Thoracic aorta (tissue), 2 donors: ENCODE measurements at regions not wholly inside any gene's neighbourhood (a gene's known extent, or its start where the extent isn't known, plus 50 kb on each side); places are given as distances from the start of the nearest gene placed in this dataset.

Source experiments
- ATAC-seq: fragments of 150-250 bp; one replicate; pipeline ENCODE4 v1.8.0; 2017; ENCODE audit warnings: low read depth; ENCODE audit not compliant: insufficient number of reproducible peaks, low FRiP score
- DNase-seq: peaks from one replicate; pipeline ENCODE4 v3.0.0-alpha.2; 2020; ENCODE audit warnings: low spot score
- H3K27ac ChIP-seq, 2 donors: fragments of 200-600 bp; sonication (generic); 1 replicate in 1 of 2; 2 replicates in 1 of 2; pipeline ENCODE4 v1.5.1; 2016; ENCODE audit warnings: mild to moderate bottlenecking in 2 of 2, moderate library complexity in 2 of 2
- H3K27me3 ChIP-seq: fragments of 200-600 bp; sonication (generic); replicated peaks from 2 replicates; pipeline ENCODE4 v1.6.0; 2016; ENCODE audit warnings: mild to moderate bottlenecking; ENCODE audit not compliant: insufficient read depth
- H3K36me3 ChIP-seq: fragments of 200-600 bp; sonication (generic); one replicate; pipeline ENCODE4 v1.5.1; 2016
- H3K4me1 ChIP-seq, 2 donors: fragments of 200-600 bp; sonication (generic); 1 replicate in 1 of 2; 2 replicates in 1 of 2; pipeline versions ENCODE4 v1.5.1 to v1.6.0; 2016; ENCODE audit warnings: low read depth in 2 of 2, mild to moderate bottlenecking in 1 of 2; ENCODE audit not compliant: control insufficient read depth in 1 of 2
- H3K4me3 ChIP-seq: fragments of 200-600 bp; sonication (generic); 2 replicates; pipeline ENCODE4 v1.5.1; 2016; ENCODE audit warnings: mild to moderate bottlenecking
- H3K9me3 ChIP-seq: fragments of 200-600 bp; sonication (generic); 2 replicates; pipeline ENCODE4 v1.5.1; 2016
- TF ChIP-seq, protein P1 (sequence below): fragments of 200-600 bp; sonication (generic); IDR thresholded peaks from one replicate; pipeline ENCODE4 v1.5.1; 2019; ENCODE audit warnings: antibody characterized with exemption

DNA sequence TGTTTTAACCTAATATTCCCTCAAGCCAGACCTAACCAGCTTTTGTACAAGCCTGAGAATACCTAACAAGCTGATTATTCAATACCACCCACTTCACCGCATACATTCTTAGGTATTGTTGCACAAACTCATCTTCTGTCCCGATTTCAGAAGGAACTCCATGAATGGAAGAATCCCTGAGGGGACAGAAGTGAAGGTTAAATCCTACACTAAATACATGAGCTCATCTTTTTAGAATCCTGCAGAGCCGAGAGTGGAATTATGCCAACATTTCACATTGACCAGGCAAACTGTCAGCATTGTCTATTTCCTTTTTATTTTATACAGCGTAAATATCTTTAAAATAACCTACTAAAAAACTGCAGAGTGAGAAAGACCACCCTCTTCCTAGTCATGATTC is 140.7 kb upstream of the PRICKLE1 start:
- Histone ChIP-seq H3K36me3 (no peaks in the 10 kb centered on the region), H3K27me3 (no peaks in the 10 kb centered on the region), H3K4me3 (no peak overlapping the region), H3K4me1 (peaks cover 0 to under 1% of the 10 kb centered on the region in 2 donors), H3K9me3 (no peaks in the 10 kb centered on the region), H3K27ac (no peak overlapping the region)
- ATAC-seq = no peak
- TF ChIP-seq, protein P1, sequence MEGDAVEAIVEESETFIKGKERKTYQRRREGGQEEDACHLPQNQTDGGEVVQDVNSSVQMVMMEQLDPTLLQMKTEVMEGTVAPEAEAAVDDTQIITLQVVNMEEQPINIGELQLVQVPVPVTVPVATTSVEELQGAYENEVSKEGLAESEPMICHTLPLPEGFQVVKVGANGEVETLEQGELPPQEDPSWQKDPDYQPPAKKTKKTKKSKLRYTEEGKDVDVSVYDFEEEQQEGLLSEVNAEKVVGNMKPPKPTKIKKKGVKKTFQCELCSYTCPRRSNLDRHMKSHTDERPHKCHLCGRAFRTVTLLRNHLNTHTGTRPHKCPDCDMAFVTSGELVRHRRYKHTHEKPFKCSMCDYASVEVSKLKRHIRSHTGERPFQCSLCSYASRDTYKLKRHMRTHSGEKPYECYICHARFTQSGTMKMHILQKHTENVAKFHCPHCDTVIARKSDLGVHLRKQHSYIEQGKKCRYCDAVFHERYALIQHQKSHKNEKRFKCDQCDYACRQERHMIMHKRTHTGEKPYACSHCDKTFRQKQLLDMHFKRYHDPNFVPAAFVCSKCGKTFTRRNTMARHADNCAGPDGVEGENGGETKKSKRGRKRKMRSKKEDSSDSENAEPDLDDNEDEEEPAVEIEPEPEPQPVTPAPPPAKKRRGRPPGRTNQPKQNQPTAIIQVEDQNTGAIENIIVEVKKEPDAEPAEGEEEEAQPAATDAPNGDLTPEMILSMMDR = no peak
- no peak for DNase-seq

DNA sequence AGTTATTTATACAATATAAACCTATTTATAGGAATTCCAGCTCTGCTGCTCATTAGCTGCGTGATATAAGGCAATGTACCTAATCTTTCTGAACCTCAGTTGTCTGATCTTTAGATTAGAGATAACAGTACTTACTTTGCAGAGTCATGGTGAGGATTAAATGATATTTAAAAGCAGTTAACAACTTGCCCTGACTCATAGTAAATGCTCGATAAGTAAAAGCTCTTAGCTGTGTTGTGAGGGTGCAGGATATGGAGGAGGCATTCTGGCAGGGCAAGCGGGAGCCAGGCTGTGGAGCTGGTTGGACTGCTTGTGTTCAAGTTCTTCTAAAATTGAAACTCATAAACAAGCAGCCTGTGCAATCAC is 140.0 kb upstream of the PRICKLE1 start:
- Histone ChIP-seq H3K4me3 (no peak overlapping the region), H3K4me1 (no peaks in the 10 kb centered on the region), H3K27ac (no peak overlapping the region), H3K9me3 (no peaks in the 10 kb centered on the region), H3K27me3 (no peaks in the 10 kb centered on the region), H3K36me3 (no peaks in the 10 kb centered on the region)
- ATAC-seq (no peak), DNase-seq (no peak)
- TF ChIP-seq, protein P1 = no peak

DNA sequence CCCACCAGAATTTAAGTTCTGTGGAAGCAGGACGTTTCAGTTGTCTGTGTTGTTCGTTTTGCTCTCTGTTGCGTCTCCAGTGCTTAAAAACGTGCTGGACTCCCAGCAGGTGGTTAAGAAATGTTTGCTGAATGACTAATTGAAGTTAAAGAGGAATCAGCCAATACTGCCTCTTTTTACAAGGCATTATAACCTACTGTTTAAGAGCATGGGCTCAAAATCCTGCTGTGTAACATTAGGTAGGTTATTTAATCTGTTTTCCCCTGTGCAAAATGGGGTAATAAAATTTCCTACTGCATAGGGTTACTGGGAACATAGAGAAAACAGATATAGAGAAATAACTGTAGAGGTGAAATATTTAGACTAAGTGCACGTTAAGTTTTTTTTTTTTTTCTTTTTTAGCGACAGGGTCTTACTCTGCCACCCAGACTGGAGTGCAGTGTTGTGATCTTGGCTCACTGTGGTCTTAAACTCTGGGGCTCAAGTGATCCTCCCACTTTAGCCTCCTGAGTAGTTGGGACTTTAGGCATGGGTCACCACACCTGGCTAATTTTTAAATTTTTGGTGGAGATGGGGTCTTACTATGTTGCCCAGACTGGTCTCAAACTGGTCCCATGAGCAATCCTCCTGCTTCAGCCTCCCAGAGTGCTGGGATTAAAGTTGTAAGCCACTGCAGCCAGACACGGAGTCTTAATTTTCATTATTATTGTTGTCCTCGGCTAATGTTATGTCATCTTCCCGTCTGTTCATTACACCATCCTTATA is 139.4 kb upstream of the PRICKLE1 start:
- H3K36me3 ChIP-seq = no peaks in the 10 kb centered on the region
- no peak for DNase-seq
- no peak overlapping the region for H3K27ac ChIP-seq
- H3K4me3 ChIP-seq = no peak overlapping the region
- H3K27me3 ChIP-seq = no peaks in the 10 kb centered on the region
- H3K9me3 ChIP-seq = no peaks in the 10 kb centered on the region
- TF ChIP-seq, protein P1 = no peak
- ATAC-seq = no peak
- H3K4me1 ChIP-seq = no peaks in the 10 kb centered on the region

DNA sequence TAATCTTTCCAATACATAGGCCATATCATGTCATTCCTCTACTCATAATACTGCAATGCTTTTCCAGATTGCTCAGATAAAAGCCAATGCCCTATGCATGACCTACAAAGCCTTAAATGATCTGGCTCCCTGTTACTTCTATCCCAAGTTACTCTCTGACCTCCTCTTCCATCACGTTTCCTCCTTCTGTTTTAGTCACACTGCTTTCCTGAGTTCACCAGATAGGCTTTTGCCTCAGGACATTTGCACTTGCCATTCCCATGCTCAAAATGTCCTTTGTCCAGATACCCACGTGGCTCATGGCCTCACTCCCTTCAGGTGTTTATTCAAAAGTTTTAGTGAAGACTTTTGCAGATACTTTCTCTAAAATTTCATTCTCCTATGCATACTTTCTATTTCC is 138.7 kb upstream of the PRICKLE1 start:
- no peaks in the 10 kb centered on the region for H3K9me3 ChIP-seq
- TF ChIP-seq, protein P1 = no peak
- DNase-seq = no peak
- no peaks in the 10 kb centered on the region for H3K36me3 ChIP-seq
- no peak overlapping the region for H3K4me3 ChIP-seq
- no peaks in the 10 kb centered on the region for H3K4me1 ChIP-seq
- no peaks in the 10 kb centered on the region for H3K27me3 ChIP-seq
- no peak for ATAC-seq
- H3K27ac ChIP-seq = no peak overlapping the region

DNA sequence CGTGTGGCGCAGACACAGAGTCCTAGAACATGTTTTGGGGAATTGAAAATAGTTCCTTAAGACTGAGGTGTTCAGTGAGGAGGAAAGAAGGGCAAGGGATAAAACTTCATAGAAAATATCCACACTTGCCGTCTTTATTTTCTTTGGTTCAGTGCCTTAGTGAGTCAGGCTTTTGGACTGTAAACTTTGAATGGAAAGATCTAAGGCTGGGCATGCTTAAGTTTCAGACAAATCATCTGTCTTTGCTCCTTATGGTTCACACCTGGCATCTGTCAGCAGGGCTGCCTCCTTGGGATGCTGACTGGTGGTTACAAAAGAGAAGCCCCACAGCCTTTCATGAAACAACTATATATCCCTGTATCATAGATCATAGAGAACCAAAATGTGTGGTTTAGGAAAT is 136.3 kb upstream of the PRICKLE1 start:
- TF ChIP-seq, protein P1 = no peak
- H3K36me3 ChIP-seq = no peaks in the 10 kb centered on the region
- no peaks in the 10 kb centered on the region for H3K4me1 ChIP-seq
- H3K4me3 ChIP-seq = no peak overlapping the region
- H3K27me3 ChIP-seq = no peaks in the 10 kb centered on the region
- H3K27ac ChIP-seq = no peak overlapping the region
- H3K9me3 ChIP-seq = no peaks in the 10 kb centered on the region
- DNase-seq (no peak), ATAC-seq (no peak)
